ENCODE measurements at regions not wholly inside any gene's neighbourhood (a gene's known extent, or its start where the extent isn't known, plus 50 kb on each side); places are given as distances from the start of the nearest gene placed in this dataset.
"Not testable (repeated sequence)": the region's sequence is repeated elsewhere in the genome, so short reads cannot be mapped to it uniquely, and the experiment has no call there.

DNA sequence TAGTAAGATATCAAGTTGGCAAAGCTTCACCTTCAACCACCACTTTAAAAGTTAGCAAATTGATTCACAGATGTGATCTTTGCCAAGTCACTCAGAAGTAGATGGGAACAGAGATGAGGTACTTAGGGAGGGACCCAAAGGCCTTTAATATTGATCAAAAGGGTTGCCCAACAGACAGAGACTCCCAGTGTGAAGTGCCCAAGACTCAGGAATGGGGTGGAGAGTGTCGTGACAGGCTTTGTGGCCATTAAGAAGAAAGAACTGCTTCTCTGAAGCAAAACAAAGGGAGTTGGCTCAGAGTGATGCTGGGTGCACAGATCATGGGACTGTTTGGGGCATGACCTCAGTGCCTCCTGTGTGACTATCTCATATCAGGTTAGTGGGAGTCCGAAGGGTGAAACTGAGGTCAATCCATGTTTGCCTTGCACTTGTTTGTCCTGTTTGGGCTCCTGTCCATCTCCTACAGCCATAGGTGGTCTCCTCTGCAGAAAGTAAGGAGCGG lies 132.3 kb downstream of the APIP start:
- ChIA-PET CTCF (no interaction called here), POLR2A (ENCODE audit: low non-redundant PET) (no interaction called here)
- TF ChIP-seq, protein P1, sequence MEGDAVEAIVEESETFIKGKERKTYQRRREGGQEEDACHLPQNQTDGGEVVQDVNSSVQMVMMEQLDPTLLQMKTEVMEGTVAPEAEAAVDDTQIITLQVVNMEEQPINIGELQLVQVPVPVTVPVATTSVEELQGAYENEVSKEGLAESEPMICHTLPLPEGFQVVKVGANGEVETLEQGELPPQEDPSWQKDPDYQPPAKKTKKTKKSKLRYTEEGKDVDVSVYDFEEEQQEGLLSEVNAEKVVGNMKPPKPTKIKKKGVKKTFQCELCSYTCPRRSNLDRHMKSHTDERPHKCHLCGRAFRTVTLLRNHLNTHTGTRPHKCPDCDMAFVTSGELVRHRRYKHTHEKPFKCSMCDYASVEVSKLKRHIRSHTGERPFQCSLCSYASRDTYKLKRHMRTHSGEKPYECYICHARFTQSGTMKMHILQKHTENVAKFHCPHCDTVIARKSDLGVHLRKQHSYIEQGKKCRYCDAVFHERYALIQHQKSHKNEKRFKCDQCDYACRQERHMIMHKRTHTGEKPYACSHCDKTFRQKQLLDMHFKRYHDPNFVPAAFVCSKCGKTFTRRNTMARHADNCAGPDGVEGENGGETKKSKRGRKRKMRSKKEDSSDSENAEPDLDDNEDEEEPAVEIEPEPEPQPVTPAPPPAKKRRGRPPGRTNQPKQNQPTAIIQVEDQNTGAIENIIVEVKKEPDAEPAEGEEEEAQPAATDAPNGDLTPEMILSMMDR (conservative IDR thresholded peaks at IDR 0.05; ENCODE audit: low read depth), result no peak
- no peak overlapping the region for H3K27ac ChIP-seq
- no peak for DNase-seq (ENCODE audit: low spot score)

DNA sequence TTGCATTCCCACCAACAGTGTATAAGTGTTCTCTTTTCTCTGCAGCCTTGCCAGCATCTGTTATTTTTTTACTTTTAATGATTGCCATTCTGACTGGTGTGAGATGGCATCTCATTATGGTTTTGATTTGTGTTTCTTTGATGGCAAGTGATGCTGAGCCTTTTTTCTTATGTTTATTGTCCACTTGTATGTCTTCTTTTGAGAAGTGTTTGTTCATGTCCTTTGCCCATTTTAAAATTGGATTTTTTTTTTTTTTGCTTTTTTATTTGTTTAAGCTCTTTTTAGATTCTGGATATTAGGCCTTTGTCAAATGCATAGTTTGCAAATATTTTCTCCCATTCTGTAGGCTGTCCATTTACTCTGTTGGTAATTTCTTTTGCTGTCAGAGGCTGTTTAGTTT lies 134.4 kb downstream of the APIP start:
- DNase-seq (ENCODE audit: low spot score); CTCF ChIA-PET; H3K27ac ChIP-seq; POLR2A ChIA-PET (ENCODE audit: low non-redundant PET): not testable (repeated sequence)

DNA sequence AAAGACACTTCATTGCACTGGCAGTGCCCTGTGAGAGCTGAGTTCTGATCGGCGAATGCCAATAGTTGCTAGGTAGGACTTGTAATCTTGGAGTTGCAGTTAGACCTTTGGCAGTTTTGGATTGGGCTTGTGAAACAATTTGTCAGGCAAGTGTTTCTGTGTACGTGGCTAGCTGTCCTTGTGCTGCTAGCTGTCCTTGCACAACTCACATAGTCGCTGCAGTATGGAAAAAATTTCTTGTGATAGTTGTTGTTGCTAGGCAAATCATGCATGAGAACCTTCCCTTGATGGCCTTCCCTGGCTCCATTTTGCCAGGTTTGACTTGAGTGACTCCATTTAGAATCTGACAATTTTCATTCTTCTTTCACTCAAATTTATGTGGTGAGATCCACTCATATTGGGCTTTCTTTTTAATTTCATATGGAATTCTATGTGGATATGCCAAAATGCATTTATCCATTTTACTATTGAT lies 140.7 kb downstream of the APIP start:
- TF ChIP-seq, protein P1 (conservative IDR thresholded peaks at IDR 0.05; ENCODE audit: low read depth), result no peak
- CTCF ChIA-PET, result interaction anchor here (0.8 kb wide), 1 partner anchor 116 kb away, joined by 3 read pairs; no protein-coding TSS in a partner anchor
- POLR2A ChIA-PET (ENCODE audit: low non-redundant PET), result no interaction called here
- no peak for DNase-seq (ENCODE audit: low spot score)
- H3K27ac ChIP-seq, result no peak overlapping the region

DNA sequence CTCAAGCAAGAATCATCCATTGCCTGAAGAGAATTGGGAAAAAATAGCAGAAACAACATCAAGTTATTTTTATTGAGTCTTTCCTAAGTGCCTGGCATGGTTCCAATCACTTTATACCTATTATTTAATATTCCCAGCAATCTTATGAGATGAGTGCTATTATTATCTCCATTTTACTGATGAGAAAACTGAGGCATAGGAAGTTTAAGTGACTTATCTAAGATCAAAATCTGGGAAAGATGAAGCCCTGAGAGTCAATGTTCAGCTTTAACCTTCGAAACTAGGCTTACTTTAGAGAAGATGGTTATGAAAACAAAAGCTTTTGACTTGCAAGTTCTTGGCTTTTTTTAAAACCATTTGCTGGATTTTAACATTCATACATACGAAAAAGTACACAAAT lies 141.6 kb downstream of the APIP start:
- ChIA-PET POLR2A (ENCODE audit: low non-redundant PET) (no interaction called here), CTCF (interaction anchor here (0.5 to 0.8 kb wide), 3 partner anchors 45 to 165 kb away, joined by 3 to 4 read pairs (median 4); no protein-coding TSS in a partner anchor)
- TF ChIP-seq, protein P1 (conservative IDR thresholded peaks at IDR 0.05; ENCODE audit: low read depth), result no peak
- DNase-seq (ENCODE audit: low spot score), result no peak
- no peak overlapping the region for H3K27ac ChIP-seq

DNA sequence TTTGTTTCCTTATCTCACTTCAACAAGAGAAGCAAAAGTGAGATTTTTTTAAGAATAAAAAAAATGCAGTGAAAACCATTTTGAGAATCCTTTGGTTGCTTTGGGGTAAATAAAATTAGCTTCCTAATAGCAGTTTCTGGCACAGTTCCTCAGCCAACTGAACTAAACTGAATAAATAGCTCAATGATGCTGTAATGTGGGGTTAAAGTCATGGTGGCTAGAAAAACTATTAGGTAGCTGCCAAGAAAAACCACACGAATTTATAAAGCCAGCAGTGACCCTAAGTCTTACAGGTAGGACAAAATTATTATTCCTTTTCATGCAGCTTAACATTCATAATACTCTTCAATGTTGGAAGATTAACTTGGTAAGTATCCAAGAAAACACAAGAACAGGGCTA lies 142.4 kb downstream of the APIP start:
- CTCF ChIA-PET, result interaction anchor here (0.5 kb wide), 1 partner anchor 44 kb away, joined by 4 read pairs; no protein-coding TSS in a partner anchor
- no peak for DNase-seq (ENCODE audit: low spot score)
- POLR2A ChIA-PET (ENCODE audit: low non-redundant PET), result no interaction called here
- no peak overlapping the region for H3K27ac ChIP-seq
- TF ChIP-seq, protein P1 (conservative IDR thresholded peaks at IDR 0.05; ENCODE audit: low read depth), result no peak

DNA sequence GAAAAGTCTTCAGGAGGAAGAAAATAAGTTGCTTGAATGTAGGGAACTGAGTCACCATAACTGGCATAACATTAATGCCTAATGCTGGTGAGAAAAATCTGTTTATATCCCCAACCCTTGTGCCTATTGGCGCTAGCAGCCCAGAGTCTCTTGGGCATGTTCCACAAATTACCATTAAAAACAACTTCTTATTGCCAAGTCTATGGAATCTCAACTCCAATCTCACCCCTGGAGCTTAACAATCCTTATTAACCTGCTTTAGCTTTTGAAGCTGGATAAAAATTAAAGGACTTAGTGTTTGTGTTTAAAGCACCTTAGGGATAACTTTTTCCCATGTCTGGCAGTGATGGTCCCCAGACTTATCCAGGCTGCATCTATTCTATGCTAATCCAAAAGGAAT lies 143.0 kb downstream of the APIP start:
- no peak for DNase-seq (ENCODE audit: low spot score)
- CTCF ChIA-PET, result no interaction called here

DNA sequence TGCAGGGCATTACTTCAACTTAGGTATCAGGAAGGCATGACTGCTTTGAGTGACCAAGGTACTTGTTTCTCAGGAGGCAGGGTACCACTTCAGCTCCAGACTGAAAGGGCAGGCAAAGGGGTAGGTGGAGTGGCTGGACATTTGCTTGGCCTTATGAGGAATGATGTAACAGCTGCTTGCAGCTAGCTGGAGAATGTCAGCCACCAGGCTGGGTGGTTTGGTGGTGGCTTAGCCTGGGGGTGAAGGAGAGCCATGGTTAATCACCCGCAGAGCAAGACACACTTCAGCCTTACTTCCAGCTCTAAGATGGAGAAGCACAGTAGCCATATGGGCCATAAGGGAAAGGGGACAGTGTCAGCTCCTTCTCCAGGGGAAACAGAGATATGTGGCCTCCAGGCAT lies 146.1 kb downstream of the APIP start:
- H3K27ac ChIP-seq, result no peak overlapping the region
- ChIA-PET POLR2A (ENCODE audit: low non-redundant PET) (no interaction called here), CTCF (no interaction called here)
- no peak for DNase-seq (ENCODE audit: low spot score)
- TF ChIP-seq, protein P1 (conservative IDR thresholded peaks at IDR 0.05; ENCODE audit: low read depth), result no peak

More for the DNA sequence above, 143.0 kb downstream of the APIP start:
- no peak overlapping the region for H3K27ac ChIP-seq
- TF ChIP-seq, protein P1 (conservative IDR thresholded peaks at IDR 0.05; ENCODE audit: low read depth), result no peak
- POLR2A ChIA-PET (ENCODE audit: low non-redundant PET), result no interaction called here

All from RWPE1 (cell line).